Trophoblast cell (in vitro differentiated cells and primary cell): ENCODE measurements at regions not wholly inside any gene's neighbourhood (a gene's known extent, or its start where the extent isn't known, plus 50 kb on each side); places are given as distances from the start of the nearest gene placed in this dataset.
A peak's percentile ranks its signal among the peaks of the same experiment; 100 is the strongest.

ENCODE experiments used
- DNase-seq, 2 donors: peaks; one replicate each; pipeline ENCODE4 v3.0.0-alpha.2; 2016
- H2AFZ ChIP-seq: 2 replicates; pipeline ENCODE4 v1.6.1; 2013; ENCODE audit warnings: low read length, moderate library complexity, mild to moderate bottlenecking; ENCODE audit not compliant: insufficient read depth, poor library complexity
- H2AK5ac ChIP-seq: 2 replicates; pipeline ENCODE4 v1.6.1; 2013; ENCODE audit warnings: mild to moderate bottlenecking, low read length
- H2BK120ac ChIP-seq: 2 replicates; pipeline ENCODE4 v1.6.1; 2013; ENCODE audit warnings: low read length, mild to moderate bottlenecking, moderate library complexity; ENCODE audit not compliant: insufficient read depth, poor library complexity
- H2BK12ac ChIP-seq: 2 replicates; pipeline ENCODE4 v1.6.1; 2013; ENCODE audit warnings: mild to moderate bottlenecking, low read length, moderate library complexity
- H2BK5ac ChIP-seq: 2 replicates; pipeline ENCODE4 v1.6.1; 2013; ENCODE audit warnings: low read length, low read depth, moderate library complexity, mild to moderate bottlenecking; ENCODE audit not compliant: poor library complexity
- H3K14ac ChIP-seq: 2 replicates; pipeline ENCODE4 v1.6.1; 2013; ENCODE audit warnings: mild to moderate bottlenecking, low read length
- H3K18ac ChIP-seq: 2 replicates; pipeline ENCODE4 v1.6.1; 2013; ENCODE audit warnings: mild to moderate bottlenecking, low read length
- H3K23ac ChIP-seq: 2 replicates; pipeline ENCODE4 v1.6.1; 2013; ENCODE audit warnings: low read length
- H3K27ac ChIP-seq: 2 replicates; pipeline ENCODE4 v1.5.1; 2013; ENCODE audit warnings: low read depth, mild to moderate bottlenecking, inconsistent platforms, low read length, moderate library complexity
- H3K27me3 ChIP-seq: 2 replicates; pipeline ENCODE4 v1.6.1; 2013; ENCODE audit warnings: inconsistent platforms, mild to moderate bottlenecking, low read length, moderate library complexity; ENCODE audit not compliant: insufficient read depth
- H3K36me3 ChIP-seq, 2 experiments: 1 replicate in 1 of 2; 2 replicates in 1 of 2; pipeline ENCODE4 v1.6.1; 2013; ENCODE audit warnings: low read length in 2 of 2, mild to moderate bottlenecking in 2 of 2, moderate library complexity in 1 of 2; ENCODE audit not compliant: insufficient read depth in 2 of 2, control insufficient read depth in 1 of 2
- H3K4ac ChIP-seq: 2 replicates; pipeline ENCODE4 v1.6.1; 2013; ENCODE audit warnings: low read depth, mild to moderate bottlenecking, low read length, moderate library complexity
- H3K4me1 ChIP-seq, 2 experiments: 1 replicate in 1 of 2; 2 replicates in 1 of 2; pipeline ENCODE4 v1.6.1; 2013; ENCODE audit warnings: low read length in 2 of 2, mild to moderate bottlenecking in 2 of 2, moderate library complexity in 1 of 2; ENCODE audit not compliant: insufficient read depth in 2 of 2, control insufficient read depth in 1 of 2
- H3K4me2 ChIP-seq: 2 replicates; pipeline ENCODE4 v1.6.1; 2013; ENCODE audit warnings: inconsistent platforms, mild to moderate bottlenecking, low read length, moderate library complexity
- H3K4me3 ChIP-seq: 2 replicates; pipeline ENCODE4 v1.5.1; 2013; ENCODE audit warnings: mild to moderate bottlenecking, low read depth, low read length, inconsistent platforms
- H3K79me1 ChIP-seq: one replicate; pipeline ENCODE4 v1.6.1; 2013; ENCODE audit warnings: low read length
- H3K79me2 ChIP-seq: 2 replicates; pipeline ENCODE4 v1.6.1; 2013; ENCODE audit warnings: low read length, mild to moderate bottlenecking; ENCODE audit not compliant: control insufficient read depth, insufficient read depth, poor library complexity
- H3K9ac ChIP-seq: 2 replicates; pipeline ENCODE4 v1.6.1; 2013; ENCODE audit warnings: mild to moderate bottlenecking, low read length
- H3K9me3 ChIP-seq: 2 replicates; pipeline ENCODE4 v1.6.1; 2013; ENCODE audit warnings: low read depth, mild to moderate bottlenecking, control low read depth, inconsistent platforms, low read length; ENCODE audit not compliant: insufficient read depth
- H4K12ac ChIP-seq: 2 replicates; pipeline ENCODE4 v1.6.1; 2013; ENCODE audit warnings: low read depth, mild to moderate bottlenecking, low read length, moderate library complexity
- H4K8ac ChIP-seq: 2 replicates; pipeline ENCODE4 v1.6.1; 2013; ENCODE audit warnings: low read depth, mild to moderate bottlenecking, low read length, moderate library complexity
- H4K91ac ChIP-seq: one replicate; pipeline ENCODE4 v1.6.1; 2013; ENCODE audit warnings: low read depth, mild to moderate bottlenecking, low read length, moderate library complexity
- WGBS: extraction: QIAGEN DNeasy Blood & Tissue Kit; methylation state at CpG from one replicate; pipeline ENCODE4 v1.1.7; 2013; ENCODE audit warnings: missing lambda C conversion rate; ENCODE audit not compliant: insufficient read length, insufficient coverage; ENCODE audit errors: extremely low coverage; 5-methylcytosine and 5-hydroxymethylcytosine counted together

- no peak overlapping the region for H3K4me3 ChIP-seq
- H3K9me3 ChIP-seq = no peaks in the 10 kb centered on the region
- H3K36me3 ChIP-seq = no peaks in the 10 kb centered on the region
- H3K4me2 ChIP-seq = no peak overlapping the region
- no peak overlapping the region for H2AFZ ChIP-seq
- H3K79me2 ChIP-seq = no peaks in the 10 kb centered on the region
- no peak for DNase-seq
- H3K27ac ChIP-seq = no peak overlapping the region
- H3K79me1 ChIP-seq = no peaks in the 10 kb centered on the region
- WGBS = no CpG with 5 or more reads among the region's 1 CpG
- no peak overlapping the region for H2BK120ac ChIP-seq
- no peaks in the 10 kb centered on the region for H3K4me1 ChIP-seq
- no peak overlapping the region for H2BK5ac ChIP-seq
- no peak overlapping the region for H3K18ac ChIP-seq
- H4K91ac ChIP-seq = no peak overlapping the region
- no peak overlapping the region for H4K12ac ChIP-seq
- H3K27me3 ChIP-seq = no peaks in the 10 kb centered on the region
- H2BK12ac ChIP-seq = no peak overlapping the region
- H3K23ac ChIP-seq = no peak overlapping the region
- H3K14ac ChIP-seq = no peak overlapping the region
- H3K4ac ChIP-seq = no peak overlapping the region
- no peak overlapping the region for H2AK5ac ChIP-seq
- no peak overlapping the region for H4K8ac ChIP-seq
- H3K9ac ChIP-seq = no peak overlapping the region
These were observed 700.3 kb downstream of the CDH11 start for GRCh38 chr16:64421515-64421914.

GRCh38 chr16:64419832-64420231 lies 702.0 kb downstream of the CDH11 start:
- H3K4me3 ChIP-seq = no peak overlapping the region
- H3K23ac ChIP-seq = no peak overlapping the region
- no peaks in the 10 kb centered on the region for H3K36me3 ChIP-seq
- H2BK12ac ChIP-seq = no peak overlapping the region
- no peak overlapping the region for H2BK120ac ChIP-seq
- no peaks in the 10 kb centered on the region for H3K79me2 ChIP-seq
- no peak overlapping the region for H2AK5ac ChIP-seq
- H3K18ac ChIP-seq = no peak overlapping the region
- no peaks in the 10 kb centered on the region for H3K9me3 ChIP-seq
- no peak overlapping the region for H3K14ac ChIP-seq
- H4K91ac ChIP-seq = no peak overlapping the region
- no peak overlapping the region for H3K27ac ChIP-seq
- H3K4me2 ChIP-seq = no peak overlapping the region
- no peak overlapping the region for H4K8ac ChIP-seq
- H3K4me1 ChIP-seq = no peaks in the 10 kb centered on the region
- no peak overlapping the region for H2AFZ ChIP-seq
- no peak overlapping the region for H4K12ac ChIP-seq
- no CpG with 5 or more reads among the region's 4 CpGs for WGBS
- no peak for DNase-seq
- H3K4ac ChIP-seq = no peak overlapping the region
- H3K79me1 ChIP-seq = no peaks in the 10 kb centered on the region
- H2BK5ac ChIP-seq = no peak overlapping the region
- no peaks in the 10 kb centered on the region for H3K27me3 ChIP-seq
- no peak overlapping the region for H3K9ac ChIP-seq

DNA sequence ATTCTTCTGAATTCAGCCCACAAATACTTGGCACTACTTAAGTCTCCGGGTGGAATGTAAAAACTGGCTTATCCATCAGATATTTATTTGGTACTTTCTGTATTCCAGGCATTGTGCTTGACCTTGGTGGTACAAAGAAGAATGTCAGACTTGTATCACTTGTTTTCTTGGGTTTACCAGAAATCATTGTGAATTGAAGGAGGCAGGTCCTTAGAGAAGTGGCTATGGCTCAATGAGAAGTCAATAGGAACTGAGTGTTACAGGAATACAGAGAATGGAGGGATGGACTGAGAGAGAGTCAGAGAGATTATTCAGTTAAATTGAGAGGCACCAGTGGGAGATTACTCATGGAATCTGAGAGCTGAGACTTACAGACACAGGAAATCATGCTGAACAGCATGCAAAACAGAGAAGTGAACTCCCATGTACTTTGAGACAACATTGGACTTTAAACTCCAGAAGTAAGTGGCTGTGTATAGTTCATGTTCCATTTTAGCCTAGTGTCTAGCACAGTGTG lies 704.1 kb downstream of the CDH11 start:
- Histone ChIP-seq H3K4me1 (no peaks in the 10 kb centered on the region), H4K12ac (no peak overlapping the region), H3K4me2 (no peak overlapping the region), H3K14ac (no peak overlapping the region), H2BK5ac (no peak overlapping the region), H4K8ac (no peak overlapping the region), H3K9ac (no peak overlapping the region), H3K79me1 (no peaks in the 10 kb centered on the region), H3K4me3 (no peak overlapping the region), H2AK5ac (no peak overlapping the region), H3K36me3 (no peaks in the 10 kb centered on the region), H2BK12ac (no peak overlapping the region), H2BK120ac (no peak overlapping the region), H3K9me3 (no peaks in the 10 kb centered on the region), H4K91ac (no peak overlapping the region), H2AFZ (no peak overlapping the region), H3K4ac (no peak overlapping the region), H3K27me3 (no peaks in the 10 kb centered on the region), H3K18ac (no peak overlapping the region), H3K79me2 (no peaks in the 10 kb centered on the region), H3K27ac (no peak overlapping the region), H3K23ac (no peak overlapping the region)
- no peak for DNase-seq
- WGBS = no CpG with 5 or more reads among the region's 1 CpG

GRCh38 chr16:64416216-64417005 lies 705.5 kb downstream of the CDH11 start:
- no peaks in the 10 kb centered on the region for H3K9me3 ChIP-seq
- peak in 1 of 2 donors; percentile 11 for DNase-seq
- H3K27me3 ChIP-seq = no peaks in the 10 kb centered on the region
- no peaks in the 10 kb centered on the region for H3K4me1 ChIP-seq
- no peak overlapping the region for H4K12ac ChIP-seq
- no peak overlapping the region for H3K4me3 ChIP-seq
- no peak overlapping the region for H3K27ac ChIP-seq
- no peak overlapping the region for H2BK5ac ChIP-seq
- no CpG with 5 or more reads among the region's 5 CpGs for WGBS
- no peak overlapping the region for H3K18ac ChIP-seq
- no peaks in the 10 kb centered on the region for H3K36me3 ChIP-seq
- no peak overlapping the region for H3K14ac ChIP-seq
- H3K23ac ChIP-seq = no peak overlapping the region
- H2AFZ ChIP-seq = no peak overlapping the region
- H4K8ac ChIP-seq = no peak overlapping the region
- H2BK12ac ChIP-seq = no peak overlapping the region
- no peaks in the 10 kb centered on the region for H3K79me2 ChIP-seq
- no peaks in the 10 kb centered on the region for H3K79me1 ChIP-seq
- H3K9ac ChIP-seq = no peak overlapping the region
- H2AK5ac ChIP-seq = no peak overlapping the region
- H2BK120ac ChIP-seq = no peak overlapping the region
- H4K91ac ChIP-seq = no peak overlapping the region
- no peak overlapping the region for H3K4ac ChIP-seq
- H3K4me2 ChIP-seq = no peak overlapping the region
